Stomach smooth muscle (tissue), 2 donors: ENCODE measurements at regions not wholly inside any gene's neighbourhood (a gene's known extent, or its start where the extent isn't known, plus 50 kb on each side); places are given as distances from the start of the nearest gene placed in this dataset.
"Not testable (repeated sequence)": the region's sequence is repeated elsewhere in the genome, so short reads cannot be mapped to it uniquely, and the experiment has no call there.

Experiments used
- H3K27ac ChIP-seq: one replicate; pipeline ENCODE4 v1.7.0; 2013; ENCODE audit warnings: mild to moderate bottlenecking, low read length, inconsistent platforms
- H3K27me3 ChIP-seq, 2 donors: one replicate each; pipeline ENCODE4 v1.7.0; 2013; ENCODE audit warnings: low read length in 2 of 2; ENCODE audit not compliant: insufficient read depth in 2 of 2, control insufficient read depth in 1 of 2
- H3K36me3 ChIP-seq, 2 donors: one replicate each; pipeline ENCODE4 v1.7.0; 2013; ENCODE audit warnings: low read length in 2 of 2; ENCODE audit not compliant: control insufficient read depth in 2 of 2, insufficient read depth in 2 of 2
- H3K4me1 ChIP-seq: one replicate; pipeline ENCODE4 v1.7.0; 2013; ENCODE audit warnings: low read length; ENCODE audit not compliant: control insufficient read depth, insufficient read depth
- H3K4me3 ChIP-seq, 2 donors: one replicate each; pipeline ENCODE4 v1.7.0; 2013; ENCODE audit warnings: low read length in 2 of 2
- H3K9ac ChIP-seq, 2 donors: one replicate each; pipeline ENCODE4 v1.7.0; 2013; ENCODE audit warnings: low read length in 2 of 2, mild to moderate bottlenecking in 1 of 2
- H3K9me3 ChIP-seq, 2 donors: one replicate each; pipeline ENCODE4 v1.7.0; 2013; ENCODE audit warnings: low read length in 2 of 2; ENCODE audit not compliant: control insufficient read depth in 2 of 2
- donor health status: healthy.
- donor health status: Pancreatic carcinoma.

DNA sequence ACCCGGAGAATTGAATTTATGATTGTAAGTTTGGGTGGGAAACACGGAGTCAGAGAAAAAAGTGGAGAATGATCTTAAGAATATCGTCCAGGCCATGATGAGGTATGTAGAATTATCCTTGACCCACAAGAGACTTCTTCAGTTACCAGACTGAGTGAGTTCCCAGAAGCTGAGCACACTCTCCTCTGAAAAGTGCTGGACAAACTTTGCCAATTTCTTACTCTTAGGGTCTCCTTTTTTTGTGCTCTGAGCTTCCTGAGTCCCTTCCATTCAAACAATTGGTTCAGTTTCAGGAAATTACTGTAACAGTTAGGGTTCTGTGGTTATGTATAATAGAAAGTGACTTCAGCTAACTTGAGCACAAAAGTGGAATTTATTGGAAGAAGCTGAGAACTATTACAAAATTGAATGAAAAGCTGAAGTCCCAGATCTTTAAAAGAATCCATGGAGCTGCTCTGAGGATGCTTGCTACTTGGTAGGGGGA lies 50.6 kb upstream of the EHBP1 start:
- Histone ChIP-seq H3K27ac (no peak overlapping the region), H3K9ac (no peak overlapping the region), H3K4me1 (peaks cover 5% of the 10 kb centered on the region), H3K27me3 (no peaks in the 10 kb centered on the region), H3K36me3 (no peaks in the 10 kb centered on the region), H3K9me3 (no peaks in the 10 kb centered on the region), H3K4me3 (no peak overlapping the region)

DNA sequence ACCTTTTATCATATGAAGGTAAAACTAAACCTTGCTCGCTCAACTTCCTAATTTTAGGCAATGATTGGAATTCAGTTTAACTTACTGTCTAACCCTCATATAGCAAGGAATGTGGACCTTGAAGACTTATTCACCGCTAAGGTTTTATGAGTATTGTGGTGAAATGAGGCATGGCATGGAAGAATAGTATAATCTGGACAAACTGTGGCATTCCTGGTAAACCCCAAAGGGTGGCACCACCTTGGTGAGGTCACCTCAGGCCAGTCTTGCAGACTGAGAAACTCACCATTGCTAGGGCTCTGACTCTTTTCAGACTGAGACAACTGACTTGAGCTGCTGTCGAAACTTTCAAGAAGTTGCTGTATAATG lies 51.1 kb upstream of the EHBP1 start:
- H3K36me3 ChIP-seq: no peaks in the 10 kb centered on the region
- no peak overlapping the region for H3K27ac ChIP-seq
- H3K4me1 ChIP-seq: peaks cover under 1% of the 10 kb centered on the region
- H3K9me3 ChIP-seq: no peaks in the 10 kb centered on the region
- no peak overlapping the region for H3K4me3 ChIP-seq
- H3K27me3 ChIP-seq: no peaks in the 10 kb centered on the region
- no peak overlapping the region for H3K9ac ChIP-seq

DNA sequence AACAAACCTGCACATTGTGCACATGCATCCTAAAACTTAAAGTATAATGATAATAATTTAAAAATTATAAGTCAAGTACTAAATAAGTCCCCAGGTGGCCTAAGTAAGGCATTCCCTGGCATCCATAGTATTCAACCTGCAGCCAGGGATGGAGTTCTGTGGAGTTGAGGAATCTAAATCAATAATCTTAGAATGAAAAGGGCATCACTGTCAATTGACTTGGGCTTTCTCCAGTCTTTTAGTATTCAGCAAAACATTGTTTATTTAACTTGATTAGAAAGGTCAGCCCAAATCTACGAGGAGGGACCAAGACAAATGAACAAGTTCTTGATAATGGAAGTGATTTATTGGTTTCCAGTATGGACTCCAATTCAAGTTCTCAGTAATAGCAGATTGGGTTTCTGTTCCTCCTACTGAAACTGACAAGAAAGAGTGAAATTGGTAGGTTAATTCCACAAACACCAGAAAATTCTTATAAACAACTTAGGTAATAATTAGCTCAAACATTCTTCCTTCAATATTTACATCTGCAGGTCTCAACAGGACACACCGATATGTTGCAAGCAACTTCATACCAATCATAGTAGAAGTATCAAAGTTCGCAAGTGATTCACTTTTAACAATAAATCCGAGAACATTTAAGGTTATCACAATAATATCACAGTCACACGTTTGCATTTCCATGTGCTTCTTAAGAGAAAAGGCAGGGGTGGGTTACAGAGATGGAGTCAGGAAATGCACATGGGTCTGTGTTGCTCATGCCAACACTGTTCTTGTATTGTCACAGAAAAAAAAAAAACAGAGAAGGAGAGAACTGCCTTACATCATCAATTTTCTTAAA lies 51.7 kb upstream of the EHBP1 start:
- Histone ChIP-seq H3K27ac (no peak overlapping the region), H3K4me1 (no peaks in the 10 kb centered on the region), H3K9me3 (no peaks in the 10 kb centered on the region), H3K27me3 (no peaks in the 10 kb centered on the region), H3K9ac (no peak overlapping the region), H3K4me3 (no peak overlapping the region), H3K36me3 (no peaks in the 10 kb centered on the region)

DNA sequence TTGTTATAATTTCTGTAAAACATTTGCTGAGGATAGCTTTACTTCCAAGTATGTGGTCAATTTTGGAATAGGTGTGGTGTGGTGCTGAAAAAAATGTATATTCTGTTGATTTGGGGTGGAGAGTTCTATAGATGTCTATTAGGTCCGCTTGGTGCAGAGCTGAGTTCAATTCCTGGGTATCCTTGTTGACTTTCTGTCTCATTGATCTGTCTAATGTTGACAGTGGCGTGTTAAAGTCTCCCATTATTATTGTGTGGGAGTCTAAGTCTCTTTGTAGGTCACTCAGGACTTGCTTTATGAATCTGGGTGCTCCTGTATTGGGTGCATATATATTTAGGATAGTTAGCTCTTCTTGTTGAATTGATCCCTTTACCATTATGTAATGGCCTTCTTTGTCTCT lies 56.4 kb upstream of the EHBP1 start:
- H3K27me3 ChIP-seq, H3K9me3 ChIP-seq, H3K4me1 ChIP-seq, H3K36me3 ChIP-seq, H3K4me3 ChIP-seq, H3K9ac ChIP-seq, H3K27ac ChIP-seq: not testable (repeated sequence)

DNA sequence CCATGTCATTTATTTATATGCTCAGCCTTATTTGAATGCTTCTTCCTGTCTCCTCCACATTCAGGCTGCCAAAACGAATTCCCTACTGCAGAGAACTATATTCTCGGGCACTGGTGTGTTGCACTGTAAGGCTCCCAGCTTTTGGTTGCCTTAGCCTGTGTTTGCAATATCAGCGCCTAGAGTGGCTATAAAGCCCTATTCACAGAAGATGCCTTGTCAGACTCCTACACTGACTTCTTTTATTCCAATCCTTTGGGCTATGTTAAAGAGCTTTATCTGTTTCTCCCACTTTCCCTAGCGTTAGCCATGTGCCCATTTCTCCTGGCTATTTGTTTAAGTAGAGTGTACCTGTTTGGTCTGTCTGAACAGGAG lies 62.4 kb upstream of the EHBP1 start:
- Histone ChIP-seq H3K36me3 (no peaks in the 10 kb centered on the region), H3K9me3 (no peaks in the 10 kb centered on the region), H3K27me3 (no peaks in the 10 kb centered on the region), H3K9ac (no peak overlapping the region), H3K4me1 (peaks cover 14% of the 10 kb centered on the region), H3K4me3 (no peak overlapping the region), H3K27ac (no peak overlapping the region)

DNA sequence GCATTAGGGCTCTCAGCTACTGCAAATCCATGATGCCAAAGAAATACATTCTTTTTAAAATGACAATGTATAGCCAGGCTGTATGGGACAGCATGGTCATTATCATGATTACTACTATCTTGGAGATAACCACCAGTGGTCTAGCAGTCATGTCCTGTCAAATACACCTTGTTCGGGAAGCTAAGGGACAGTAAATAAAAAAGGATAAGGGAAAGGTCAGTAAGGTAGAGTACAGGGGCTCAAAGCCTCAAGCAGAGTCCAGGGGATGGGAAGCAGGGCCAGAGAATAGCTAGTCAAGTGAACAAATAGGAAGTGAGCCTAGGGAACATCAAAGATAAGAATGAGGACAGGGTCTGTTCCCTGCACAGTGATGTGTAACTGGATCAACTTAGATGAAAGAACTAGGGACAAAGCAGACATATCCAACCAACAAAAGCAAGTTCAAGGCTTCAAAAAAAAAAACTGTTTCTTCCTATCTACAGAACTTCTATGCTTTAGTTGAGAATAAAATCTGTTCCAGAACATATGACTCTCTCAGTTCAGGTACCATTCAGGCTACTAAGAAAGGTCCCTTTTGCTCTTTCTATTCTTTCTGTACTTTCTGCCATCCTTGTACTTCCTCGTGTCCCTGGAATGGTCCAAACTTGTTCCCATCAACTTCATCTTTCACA lies 62.9 kb upstream of the EHBP1 start:
- no peaks in the 10 kb centered on the region for H3K36me3 ChIP-seq
- H3K4me1 ChIP-seq: peaks cover 14% of the 10 kb centered on the region
- H3K27ac ChIP-seq: no peak overlapping the region
- H3K9me3 ChIP-seq: no peaks in the 10 kb centered on the region
- no peak overlapping the region for H3K4me3 ChIP-seq
- H3K27me3 ChIP-seq: no peaks in the 10 kb centered on the region
- H3K9ac ChIP-seq: no peak overlapping the region

DNA sequence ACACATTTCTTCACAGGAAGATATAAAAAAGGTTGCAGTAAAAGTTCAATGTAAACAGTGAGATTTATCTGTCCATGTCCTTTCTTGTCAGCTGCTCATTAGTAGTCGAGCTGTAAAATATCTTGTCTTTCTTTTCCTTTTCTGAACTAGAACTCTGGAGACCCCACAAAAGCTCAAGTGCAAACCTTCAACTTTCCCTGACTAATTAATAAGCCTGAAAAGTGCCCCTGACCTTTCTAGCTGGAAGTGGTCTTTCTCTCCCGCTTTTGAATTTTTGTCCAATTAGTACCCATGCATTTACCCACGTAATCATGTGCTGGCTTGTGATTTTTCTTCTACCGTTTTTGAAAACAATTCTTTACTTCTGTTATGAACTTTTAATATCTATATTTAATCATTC lies 63.6 kb upstream of the EHBP1 start:
- Histone ChIP-seq H3K4me3 (no peak overlapping the region), H3K9ac (no peak overlapping the region), H3K4me1 (peaks cover 14% of the 10 kb centered on the region), H3K36me3 (no peaks in the 10 kb centered on the region), H3K9me3 (no peaks in the 10 kb centered on the region), H3K27me3 (no peaks in the 10 kb centered on the region), H3K27ac (no peak overlapping the region)

DNA sequence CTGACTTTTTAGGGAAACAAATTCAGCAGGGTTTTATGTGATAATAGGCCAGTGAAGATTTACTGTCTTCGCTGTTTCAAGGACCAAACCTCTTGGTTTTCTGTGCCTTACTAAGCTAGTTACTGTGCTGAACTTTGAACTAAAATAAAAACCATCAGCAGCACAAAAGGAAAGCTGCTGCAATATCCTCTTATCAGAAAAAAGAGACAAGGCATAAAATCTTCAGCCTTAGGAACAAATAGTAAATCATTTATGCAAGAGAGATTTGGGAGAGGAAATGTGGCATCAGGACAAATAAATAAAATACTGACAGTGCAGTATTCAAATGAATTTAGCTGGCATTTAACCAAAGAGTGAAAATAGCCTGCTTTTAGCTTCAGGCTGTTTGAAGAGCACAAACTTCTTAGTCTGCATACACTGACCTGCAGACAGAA lies 64.1 kb upstream of the EHBP1 start:
- Histone ChIP-seq H3K36me3 (no peaks in the 10 kb centered on the region), H3K9ac (no peak overlapping the region), H3K4me3 (no peak overlapping the region), H3K27ac (no peak overlapping the region), H3K4me1 (peaks cover 14% of the 10 kb centered on the region), H3K9me3 (no peaks in the 10 kb centered on the region), H3K27me3 (no peaks in the 10 kb centered on the region)

DNA sequence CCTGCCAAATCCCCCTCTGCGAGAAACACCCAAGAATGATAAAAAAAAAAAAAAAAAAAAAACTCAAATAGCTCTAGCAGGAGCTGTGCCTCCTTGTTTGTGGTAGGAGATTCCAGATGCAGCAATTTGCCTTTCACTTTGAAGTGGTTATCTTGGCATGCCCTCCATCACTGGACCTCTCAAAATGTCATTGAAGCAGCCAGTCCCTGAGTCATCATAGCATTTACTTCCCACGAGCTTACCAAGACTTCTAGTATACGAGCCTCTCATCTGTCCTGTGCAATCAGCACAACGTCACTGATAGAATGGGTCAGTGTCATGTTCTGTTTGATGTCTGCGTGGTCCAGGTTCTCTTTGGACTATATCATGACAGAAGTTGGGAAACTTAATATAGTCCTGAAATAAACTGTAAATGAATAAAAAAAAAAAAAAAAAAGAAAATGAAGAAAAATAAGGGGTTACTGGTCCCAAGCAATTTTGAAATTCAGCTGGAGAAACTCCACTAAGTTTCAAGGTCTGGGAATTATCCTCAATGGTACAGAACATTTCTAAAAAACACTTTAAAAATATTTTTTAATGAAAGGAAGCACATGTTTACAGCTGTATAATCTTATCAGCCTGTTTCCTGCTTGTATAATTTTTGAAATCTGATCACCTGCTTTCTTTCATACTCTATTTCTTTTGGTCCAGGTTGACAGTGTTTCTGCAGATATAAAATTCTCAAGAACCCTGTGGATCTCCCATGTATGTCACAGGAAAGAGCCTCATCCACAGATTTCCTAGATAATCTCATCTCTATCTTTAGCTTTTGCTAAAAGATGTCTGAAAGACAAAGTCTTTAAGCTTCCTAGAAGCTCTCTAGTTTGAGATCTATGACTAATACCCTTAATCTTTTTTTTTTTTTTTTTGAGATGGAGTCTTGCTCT lies 74.1 kb upstream of the EHBP1 start:
- Histone ChIP-seq H3K4me1 (no peaks in the 10 kb centered on the region), H3K4me3 (no peak overlapping the region), H3K9ac (no peak overlapping the region), H3K36me3 (no peaks in the 10 kb centered on the region), H3K27me3 (no peaks in the 10 kb centered on the region), H3K9me3 (no peaks in the 10 kb centered on the region), H3K27ac (no peak overlapping the region)

DNA sequence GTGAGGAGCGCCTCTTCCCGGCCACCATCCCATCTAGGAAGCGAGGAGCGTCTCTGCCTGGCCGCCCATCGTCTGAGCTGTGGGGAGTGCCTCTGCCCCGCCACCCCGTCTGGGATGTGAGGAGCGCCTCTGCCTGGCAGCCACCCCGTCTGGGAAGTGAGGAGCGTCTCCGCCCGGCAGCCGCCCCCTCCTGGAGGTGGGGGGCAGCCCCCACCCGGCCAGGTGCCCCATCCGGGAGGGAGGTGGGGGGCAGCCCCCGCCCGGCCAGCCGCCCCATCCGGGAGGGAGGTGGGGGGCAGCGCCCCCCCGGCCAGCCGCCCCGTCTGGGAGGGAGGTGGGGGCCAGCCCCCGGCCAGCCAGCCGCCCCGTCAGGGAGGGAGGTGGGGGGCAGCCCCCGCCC lies 75.3 kb upstream of the EHBP1 start:
- H3K27me3 ChIP-seq, H3K4me1 ChIP-seq, H3K4me3 ChIP-seq, H3K9me3 ChIP-seq, H3K9ac ChIP-seq, H3K27ac ChIP-seq, H3K36me3 ChIP-seq: not testable (repeated sequence)
